ENCODE measurements at regions not wholly inside any gene's neighbourhood (a gene's known extent, or its start where the extent isn't known, plus 50 kb on each side); places are given as distances from the start of the nearest gene placed in this dataset.

- no peak for DNase-seq (ENCODE audit: low spot score)
- in situ Hi-C loops (cut with MboI; ENCODE audit: low sequenced_read_pairs, unreplicated experiment) = no loop called here
- no peak for TF ChIP-seq CTCF (IDR thresholded peaks at IDR 0.05; ENCODE audit: borderline replicate concordance, control extremely low read depth, extremely low read depth, insufficient read depth, missing control alignments)
Measured at GRCh38 chr6:140314682-140315081, 940.2 kb upstream of the CITED2 start.

- no peak for TF ChIP-seq CTCF (IDR thresholded peaks at IDR 0.05; ENCODE audit: borderline replicate concordance, control extremely low read depth, extremely low read depth, insufficient read depth, missing control alignments)
- no peak for DNase-seq (ENCODE audit: low spot score)
- in situ Hi-C loops (cut with MboI; ENCODE audit: low sequenced_read_pairs, unreplicated experiment) = no loop called here
Measured at GRCh38 chr6:140311146-140311545, 936.7 kb upstream of the CITED2 start.

- in situ Hi-C loops (cut with MboI; ENCODE audit: low sequenced_read_pairs, unreplicated experiment) = no loop called here
- DNase-seq (ENCODE audit: low spot score) = no peak
- TF ChIP-seq CTCF (IDR thresholded peaks at IDR 0.05; ENCODE audit: borderline replicate concordance, control extremely low read depth, extremely low read depth, insufficient read depth, missing control alignments) = no peak
Measured at GRCh38 chr6:140303218-140303949, 928.9 kb upstream of the CITED2 start.

GRCh38 chr6:140300331-140300730 is 925.9 kb upstream of the CITED2 start:
- DNase-seq (ENCODE audit: low spot score) = no peak
- no peak for TF ChIP-seq CTCF (IDR thresholded peaks at IDR 0.05; ENCODE audit: borderline replicate concordance, control extremely low read depth, extremely low read depth, insufficient read depth, missing control alignments)
- in situ Hi-C loops (cut with MboI; ENCODE audit: low sequenced_read_pairs, unreplicated experiment) = no loop called here

- no peak for DNase-seq (ENCODE audit: low spot score)
- no peak for TF ChIP-seq CTCF (IDR thresholded peaks at IDR 0.05; ENCODE audit: borderline replicate concordance, control extremely low read depth, extremely low read depth, insufficient read depth, missing control alignments)
- in situ Hi-C loops (cut with MboI; ENCODE audit: low sequenced_read_pairs, unreplicated experiment) = no loop called here
Measured at GRCh38 chr6:140289186-140289585, 914.7 kb upstream of the CITED2 start.

- DNase-seq (ENCODE audit: low spot score) = no peak
- in situ Hi-C loops (cut with MboI; ENCODE audit: low sequenced_read_pairs, unreplicated experiment) = no loop called here
Measured at GRCh38 chr6:140285998-140286690, 911.7 kb upstream of the CITED2 start.

More at GRCh38 chr6:140285998-140286690, 911.7 kb upstream of the CITED2 start:
- no peak for TF ChIP-seq CTCF (IDR thresholded peaks at IDR 0.05; ENCODE audit: borderline replicate concordance, control extremely low read depth, extremely low read depth, insufficient read depth, missing control alignments)
